H1 (cell line): ENCODE measurements at regions not wholly inside any gene's neighbourhood (a gene's known extent, or its start where the extent isn't known, plus 50 kb on each side); places are given as distances from the start of the nearest gene placed in this dataset.

ENCODE experiments used
- CTCF ChIA-PET: fragments of 300-600 bp; sonication (Branson Sonifier 250); formaldehyde crosslinking; loops from one replicate; lab custom pipeline; 2021; ENCODE audit not compliant: partially characterized antibody; lab: Charles Lee
- POLR2A ChIA-PET: fragments of 300-600 bp; sonication (Branson Sonifier 250); formaldehyde crosslinking; loops from one replicate; lab custom pipeline; 2021; ENCODE audit warnings: inconsistent platforms; ENCODE audit not compliant: partially characterized antibody; lab: Charles Lee
- DNase-seq, 2 experiments: peaks; one replicate each; pipeline versions ENCODE4 v3.0.0 to v3.0.0-alpha.2; 2010 to 2022; ENCODE audit warnings: low spot score in 2 of 2, low read depth in 1 of 2, mixed read lengths in 1 of 2
- FAIRE-seq: peaks from 2 replicates; lab custom pipeline; 2011; peaks lifted over from hg19 to GRCh38; lab: Jason Lieb, UNC
- H2AFZ ChIP-seq: 2 replicates; pipeline ENCODE4 v1.8.1; 2012; ENCODE audit warnings: low read length, inconsistent platforms
- H2AK5ac ChIP-seq: 2 replicates; pipeline ENCODE4 v1.6.1; 2013; ENCODE audit warnings: low read depth, low read length
- H2BK120ac ChIP-seq: replicated peaks from 2 replicates; pipeline ENCODE3; 2013; ENCODE audit warnings: low read depth, low read length, inconsistent platforms
- H2BK12ac ChIP-seq: 2 replicates; pipeline ENCODE4 v1.6.1; 2013; ENCODE audit warnings: low read depth, low read length
- H2BK15ac ChIP-seq: 2 replicates; pipeline ENCODE4 v1.6.1; 2013; ENCODE audit warnings: low read length
- H2BK20ac ChIP-seq: 2 replicates; pipeline ENCODE4 v1.6.1; 2013; ENCODE audit warnings: low read length
- H2BK5ac ChIP-seq: 2 replicates; pipeline ENCODE4 v1.6.1; 2013; ENCODE audit warnings: low read depth, low read length
- H3K14ac ChIP-seq: 2 replicates; pipeline ENCODE4 v1.6.1; 2013; ENCODE audit warnings: inconsistent platforms; ENCODE audit not compliant: insufficient read length
- H3K18ac ChIP-seq: 2 replicates; pipeline ENCODE4 v1.6.1; 2013; ENCODE audit warnings: low read length; ENCODE audit errors: extremely low read depth
- H3K23ac ChIP-seq: 2 replicates; pipeline ENCODE4 v1.6.1; 2013; ENCODE audit warnings: inconsistent platforms; ENCODE audit not compliant: insufficient read length
- H3K23me2 ChIP-seq: 2 replicates; pipeline ENCODE4 v1.6.1; 2013; ENCODE audit warnings: low read depth, low read length
- H3K27ac ChIP-seq: 2 replicates; pipeline ENCODE4 v1.6.1; 2011; ENCODE audit warnings: low read depth, low read length, inconsistent platforms
- H3K27me3 ChIP-seq, 4 experiments: replicated peaks in 1 of 4; 1 replicate in 1 of 4; 2 replicates in 3 of 4; pipeline versions ENCODE4 v1.6.1 to v1.8.1; 2011 to 2013; ENCODE audit warnings: low read length in 3 of 4, mild to moderate bottlenecking in 3 of 4, inconsistent platforms in 2 of 4, mixed read lengths in 2 of 4, moderate library complexity in 1 of 4; ENCODE audit not compliant: control insufficient read depth in 3 of 4, insufficient read depth in 3 of 4; ENCODE audit errors: extremely low read depth in 1 of 4
- H3K36me3 ChIP-seq, 4 experiments: 2 replicates each; pipeline versions ENCODE4 v1.6.1 to v1.8.1; 2011 to 2013; ENCODE audit warnings: mild to moderate bottlenecking in 4 of 4, low read length in 3 of 4, moderate library complexity in 2 of 4, control low read depth in 1 of 4, inconsistent platforms in 1 of 4; ENCODE audit not compliant: insufficient read depth in 4 of 4, control insufficient read depth in 2 of 4
- H3K4ac ChIP-seq: replicated peaks from 2 replicates; pipeline ENCODE3; 2013; ENCODE audit warnings: low read length, low read depth, mixed read lengths, inconsistent platforms; ENCODE audit not compliant: insufficient read length
- H3K4me1 ChIP-seq, 4 experiments: replicated peaks in 1 of 4; 1 replicate in 1 of 4; 2 replicates in 3 of 4; pipeline versions ENCODE4 v1.6.1 to v1.8.1; 2011 to 2013; ENCODE audit warnings: low read length in 3 of 4, inconsistent platforms in 2 of 4, mixed read lengths in 1 of 4; ENCODE audit not compliant: insufficient read depth in 4 of 4, control insufficient read depth in 3 of 4
- H3K4me2 ChIP-seq, 2 experiments: 2 replicates each; pipeline versions ENCODE4 v1.6.1 to v1.8.1; 2011 to 2013; ENCODE audit warnings: low read depth in 2 of 2, low read length in 2 of 2, control low read depth in 1 of 2, inconsistent platforms in 1 of 2, mild to moderate bottlenecking in 1 of 2; ENCODE audit not compliant: insufficient read depth in 1 of 2
- H3K4me3 ChIP-seq, 4 experiments: fragments of 200-600, 300-600 bp in 1 of 4; sonication (generic), shearing (Covaris generic), sonication (Bioruptor Twin) in 1 of 4; 2 replicates each; pipeline versions ENCODE4 v1.5.1 to v1.8.1; 2011 to 2016; ENCODE audit warnings: low read length in 4 of 4, low read depth in 3 of 4, control low read depth in 2 of 4, inconsistent platforms in 2 of 4, mild to moderate bottlenecking in 2 of 4, mixed read lengths in 1 of 4, moderate library complexity in 1 of 4; ENCODE audit not compliant: insufficient read depth in 2 of 4; ENCODE audit errors: extremely low read depth in 1 of 4
- H3K56ac ChIP-seq: replicated peaks from 2 replicates; pipeline ENCODE3; 2013; ENCODE audit warnings: low read depth, mild to moderate bottlenecking, mixed read lengths, low read length, inconsistent platforms; ENCODE audit not compliant: insufficient read length
- H3K79me1 ChIP-seq: 2 replicates; pipeline ENCODE4 v1.6.1; 2013; ENCODE audit warnings: low read depth, low read length, control low read depth
- H3K79me2 ChIP-seq, 2 experiments: 2 replicates each; pipeline versions ENCODE4 v1.6.1 to v1.8.1; 2012 to 2013; ENCODE audit warnings: low read length in 2 of 2, mild to moderate bottlenecking in 2 of 2, inconsistent platforms in 1 of 2; ENCODE audit not compliant: insufficient read depth in 2 of 2, control insufficient read depth in 1 of 2
- H3K9ac ChIP-seq, 4 experiments: replicated peaks in 1 of 4; 1 replicate in 1 of 4; 2 replicates in 3 of 4; pipeline versions ENCODE4 v1.6.1 to v1.8.1; 2011 to 2013; ENCODE audit warnings: low read depth in 3 of 4, low read length in 3 of 4, control low read depth in 2 of 4, mild to moderate bottlenecking in 2 of 4, moderate library complexity in 2 of 4, inconsistent platforms in 1 of 4; ENCODE audit errors: extremely low read depth in 1 of 4
- H3K9me3 ChIP-seq, 2 experiments: 2 replicates each; pipeline versions ENCODE4 v1.6.1 to v1.8.1; 2012 to 2013; ENCODE audit warnings: mild to moderate bottlenecking in 2 of 2, moderate library complexity in 2 of 2, control low read depth in 1 of 2, inconsistent platforms in 1 of 2, low read depth in 1 of 2, low read length in 1 of 2, mixed read lengths in 1 of 2; ENCODE audit not compliant: insufficient read depth in 2 of 2
- H4K20me1 ChIP-seq, 2 experiments: replicated peaks in 1 of 2; 2 replicates each; pipeline versions ENCODE3 to v1.8.1; 2011 to 2013; ENCODE audit warnings: inconsistent platforms in 2 of 2, low read length in 2 of 2, mild to moderate bottlenecking in 1 of 2; ENCODE audit not compliant: insufficient read depth in 2 of 2, control insufficient read depth in 1 of 2
- H4K5ac ChIP-seq: 2 replicates; pipeline ENCODE4 v1.6.1; 2013; ENCODE audit warnings: low read length, low read depth, mixed read lengths, inconsistent platforms; ENCODE audit not compliant: insufficient read length
- H4K8ac ChIP-seq: 2 replicates; pipeline ENCODE4 v1.8.0; 2013; ENCODE audit warnings: mild to moderate bottlenecking, moderate library complexity, low read length, inconsistent platforms; ENCODE audit not compliant: insufficient read depth; ENCODE audit errors: extremely low read depth
- H4K91ac ChIP-seq: replicated peaks from 2 replicates; pipeline ENCODE3; 2013; ENCODE audit warnings: low read length, mixed read lengths, inconsistent platforms; ENCODE audit not compliant: insufficient read length
- EGR1 ChIP-seq: IDR thresholded peaks from 2 replicates; pipeline ENCODE4 v1.6.1; 2011; ENCODE audit warnings: low read depth, low read length, borderline replicate concordance
- WGBS, 2 experiments: shearing (Covaris generic) in 1 of 2; methylation state at CpG; one replicate each; pipeline versions ENCODE4 v1.1.6 to v1.1.7; 2013 to 2015; ENCODE audit warnings: low lambda C conversion rate in 2 of 2, mixed read lengths in 2 of 2, inconsistent platforms in 1 of 2, low coverage in 1 of 2, missing lambda C conversion rate in 1 of 2; ENCODE audit not compliant: insufficient replicate concordance in 2 of 2, insufficient coverage in 1 of 2, insufficient read length in 1 of 2; ENCODE audit errors: extremely low coverage in 1 of 2, missing lambda C conversion rate in 1 of 2; 5-methylcytosine and 5-hydroxymethylcytosine counted together
- TF ChIP-seq, protein P1 (sequence below): IDR thresholded peaks from 2 replicates; pipeline ENCODE4 v1.6.1; 2012; ENCODE audit warnings: inconsistent platforms

DNA sequence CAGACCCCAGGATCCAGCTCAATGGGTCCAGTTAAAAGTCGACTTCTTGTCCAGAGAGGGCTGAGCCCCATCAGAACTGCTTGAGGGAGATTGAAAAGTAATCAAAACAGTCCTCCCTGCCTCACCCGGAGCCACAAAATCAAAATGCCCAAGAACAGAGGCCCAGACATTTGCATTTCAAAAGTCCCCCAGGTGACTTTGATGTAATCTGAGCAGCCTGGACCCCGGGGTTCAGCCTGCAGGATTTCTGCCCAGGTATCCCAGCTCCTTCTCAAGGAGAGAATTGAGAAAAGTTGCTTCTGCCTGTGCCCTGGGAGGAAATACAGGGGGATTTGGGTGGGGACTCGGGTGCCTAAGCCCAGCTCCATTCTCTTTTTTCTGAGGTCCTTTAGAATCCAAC is 1385.0 kb downstream of the TBC1D22A start:
- H2BK5ac ChIP-seq = 0 out of 2 replicates have a peak overlapping the region, but pooled peaks have one; percentile 71
- TF ChIP-seq EGR1 = no peak
- TF ChIP-seq, protein P1, sequence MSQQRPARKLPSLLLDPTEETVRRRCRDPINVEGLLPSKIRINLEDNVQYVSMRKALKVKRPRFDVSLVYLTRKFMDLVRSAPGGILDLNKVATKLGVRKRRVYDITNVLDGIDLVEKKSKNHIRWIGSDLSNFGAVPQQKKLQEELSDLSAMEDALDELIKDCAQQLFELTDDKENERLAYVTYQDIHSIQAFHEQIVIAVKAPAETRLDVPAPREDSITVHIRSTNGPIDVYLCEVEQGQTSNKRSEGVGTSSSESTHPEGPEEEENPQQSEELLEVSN = no peak
- H2BK12ac ChIP-seq = no peak overlapping the region
- no peaks in the 10 kb centered on the region for H3K9me3 ChIP-seq
- FAIRE-seq = no peak
- WGBS, 2 experiments = 19% methylated on average over 4 of the region's 4 CpGs; no CpG with 5 or more reads in 1 of the 2 experiments
- H3K4me1 ChIP-seq = peaks cover 5 to 17% (median 10%) of the 10 kb centered on the region in 4 experiments; a peak in 6 of 7 replicates
- no peaks in the 10 kb centered on the region for H3K23me2 ChIP-seq
- POLR2A ChIA-PET = no interaction called here
- no peak overlapping the region; the same call in 1 of the 2 replicates for H3K18ac ChIP-seq
- H3K27me3 ChIP-seq = peaks cover 0 to 12% (median 6%) of the 10 kb centered on the region in 4 experiments; a peak in 3 of 7 replicates
- H4K5ac ChIP-seq = no peak overlapping the region
- no peak overlapping the region for H4K91ac ChIP-seq
- peaks cover 0 to 1% of the 10 kb centered on the region in 2 experiments for H4K20me1 ChIP-seq
- no peaks in the 10 kb centered on the region for H3K36me3 ChIP-seq
- H3K79me2 ChIP-seq = no peaks in the 10 kb centered on the region
- H3K4ac ChIP-seq = no peak overlapping the region
- H3K23ac ChIP-seq = no peak overlapping the region
- no peak overlapping the region for H3K27ac ChIP-seq
- 0 out of 2 replicates have a peak overlapping the region, but pooled peaks have one; percentile 39 for H2AK5ac ChIP-seq
- peak overlapping the region; percentile 27 to 49 for H3K4me2 ChIP-seq
- no peaks in the 10 kb centered on the region for H3K79me1 ChIP-seq
- H3K14ac ChIP-seq = no peak overlapping the region
- CTCF ChIA-PET = interaction anchor here (0.7 kb wide), 1 partner anchor 72 kb away, joined by 3 read pairs; no protein-coding TSS in a partner anchor
- DNase-seq = no peak
- no peak overlapping the region for H3K9ac ChIP-seq
- H2BK15ac ChIP-seq = no peak overlapping the region
- no peak overlapping the region for H2BK20ac ChIP-seq
- no peak overlapping the region for H3K56ac ChIP-seq
- no peak overlapping the region for H2BK120ac ChIP-seq
- H4K8ac ChIP-seq = no peak overlapping the region
- H2AFZ ChIP-seq = no peak overlapping the region
- no peak overlapping the region for H3K4me3 ChIP-seq
